GM12864 (cell line): ENCODE measurements at regions not wholly inside any gene's neighbourhood (a gene's known extent, or its start where the extent isn't known, plus 50 kb on each side); places are given as distances from the start of the nearest gene placed in this dataset.

ENCODE experiments used
- DNase-seq: peaks from one replicate; pipeline ENCODE4 v3.0.0-alpha.2; 2011; ENCODE audit warnings: low read depth
- H3K4me3 ChIP-seq: 2 replicates; pipeline ENCODE4 v1.5.1; 2011; ENCODE audit warnings: mild to moderate bottlenecking, low read depth, low read length, control low read depth
- TF ChIP-seq, protein P1 (sequence below): IDR thresholded peaks from 2 replicates; pipeline ENCODE4 v1.5.1; 2011; ENCODE audit warnings: low read depth, mild to moderate bottlenecking, moderate library complexity, low read length, control low read depth, inconsistent platforms; ENCODE audit errors: missing control alignments

DNA sequence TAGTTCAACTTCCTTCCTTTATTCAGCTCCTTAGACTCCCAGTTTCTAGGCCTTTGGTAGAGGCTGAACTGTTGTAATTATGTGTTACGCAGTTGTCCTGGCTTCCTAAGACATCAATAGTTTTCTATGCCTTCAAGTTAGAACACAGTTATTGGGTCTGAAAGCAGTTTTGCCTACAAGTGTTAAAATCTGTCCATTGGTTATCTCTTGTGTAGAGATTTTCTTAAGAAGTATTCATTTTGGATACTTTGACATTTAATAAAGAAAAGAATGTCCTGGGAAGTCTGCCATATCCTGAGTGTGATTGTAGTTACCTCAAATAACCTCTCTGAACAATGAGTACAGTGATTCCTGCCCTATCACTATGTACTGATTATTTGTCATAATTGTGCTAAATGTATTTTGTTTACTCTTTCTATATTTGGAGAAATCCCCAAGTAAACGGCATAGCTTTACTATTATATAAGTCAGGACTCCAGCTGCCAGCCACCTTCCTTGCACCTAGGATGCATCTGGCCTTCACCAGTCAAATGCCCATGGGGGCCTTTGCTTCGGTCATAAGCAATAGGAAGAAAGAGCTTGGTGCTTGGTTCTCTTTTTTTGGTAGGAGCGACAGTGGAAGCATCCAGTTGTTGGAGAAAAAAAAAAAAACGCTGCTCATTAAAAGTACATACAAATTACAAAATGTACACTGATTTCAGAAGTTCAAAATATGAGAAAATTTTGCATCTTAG, 449.5 kb upstream of the PKDCC start:
- DNase-seq: no peak
- no peak overlapping the region for H3K4me3 ChIP-seq
- TF ChIP-seq, protein P1, sequence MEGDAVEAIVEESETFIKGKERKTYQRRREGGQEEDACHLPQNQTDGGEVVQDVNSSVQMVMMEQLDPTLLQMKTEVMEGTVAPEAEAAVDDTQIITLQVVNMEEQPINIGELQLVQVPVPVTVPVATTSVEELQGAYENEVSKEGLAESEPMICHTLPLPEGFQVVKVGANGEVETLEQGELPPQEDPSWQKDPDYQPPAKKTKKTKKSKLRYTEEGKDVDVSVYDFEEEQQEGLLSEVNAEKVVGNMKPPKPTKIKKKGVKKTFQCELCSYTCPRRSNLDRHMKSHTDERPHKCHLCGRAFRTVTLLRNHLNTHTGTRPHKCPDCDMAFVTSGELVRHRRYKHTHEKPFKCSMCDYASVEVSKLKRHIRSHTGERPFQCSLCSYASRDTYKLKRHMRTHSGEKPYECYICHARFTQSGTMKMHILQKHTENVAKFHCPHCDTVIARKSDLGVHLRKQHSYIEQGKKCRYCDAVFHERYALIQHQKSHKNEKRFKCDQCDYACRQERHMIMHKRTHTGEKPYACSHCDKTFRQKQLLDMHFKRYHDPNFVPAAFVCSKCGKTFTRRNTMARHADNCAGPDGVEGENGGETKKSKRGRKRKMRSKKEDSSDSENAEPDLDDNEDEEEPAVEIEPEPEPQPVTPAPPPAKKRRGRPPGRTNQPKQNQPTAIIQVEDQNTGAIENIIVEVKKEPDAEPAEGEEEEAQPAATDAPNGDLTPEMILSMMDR: no peak

GRCh38 chr2:41600460-41600859, 447.4 kb upstream of the PKDCC start:
- TF ChIP-seq, protein P1: no peak
- H3K4me3 ChIP-seq: no peak overlapping the region
- DNase-seq: no peak

- TF ChIP-seq, protein P1: no peak
- H3K4me3 ChIP-seq: no peak overlapping the region
- no peak for DNase-seq
These were observed 445.5 kb upstream of the PKDCC start for GRCh38 chr2:41602341-41602740.

GRCh38 chr2:41605311-41605710, 442.5 kb upstream of the PKDCC start:
- no peak for DNase-seq
- no peak overlapping the region for H3K4me3 ChIP-seq
- TF ChIP-seq, protein P1: no peak

DNA sequence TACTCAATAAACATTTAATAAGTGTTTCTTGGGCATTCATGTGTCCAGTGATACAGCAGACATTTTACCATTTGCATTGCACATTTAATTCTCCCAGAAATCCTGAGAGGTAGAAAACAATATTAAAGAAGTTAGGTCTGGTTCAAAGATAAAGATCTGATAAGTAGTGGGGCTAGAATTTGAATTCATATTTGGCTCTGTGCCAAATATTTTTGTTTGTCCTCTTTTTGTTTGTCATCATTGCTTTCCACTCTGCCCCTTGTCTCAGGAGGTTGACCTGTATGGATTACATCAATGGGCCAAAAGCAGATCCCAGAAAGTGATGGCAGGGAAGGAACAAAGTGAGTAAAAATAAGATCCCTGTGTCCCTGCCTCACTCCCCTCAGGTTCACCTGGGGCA, 441.9 kb upstream of the PKDCC start:
- H3K4me3 ChIP-seq: no peak overlapping the region
- no peak for DNase-seq
- TF ChIP-seq, protein P1: no peak

DNA sequence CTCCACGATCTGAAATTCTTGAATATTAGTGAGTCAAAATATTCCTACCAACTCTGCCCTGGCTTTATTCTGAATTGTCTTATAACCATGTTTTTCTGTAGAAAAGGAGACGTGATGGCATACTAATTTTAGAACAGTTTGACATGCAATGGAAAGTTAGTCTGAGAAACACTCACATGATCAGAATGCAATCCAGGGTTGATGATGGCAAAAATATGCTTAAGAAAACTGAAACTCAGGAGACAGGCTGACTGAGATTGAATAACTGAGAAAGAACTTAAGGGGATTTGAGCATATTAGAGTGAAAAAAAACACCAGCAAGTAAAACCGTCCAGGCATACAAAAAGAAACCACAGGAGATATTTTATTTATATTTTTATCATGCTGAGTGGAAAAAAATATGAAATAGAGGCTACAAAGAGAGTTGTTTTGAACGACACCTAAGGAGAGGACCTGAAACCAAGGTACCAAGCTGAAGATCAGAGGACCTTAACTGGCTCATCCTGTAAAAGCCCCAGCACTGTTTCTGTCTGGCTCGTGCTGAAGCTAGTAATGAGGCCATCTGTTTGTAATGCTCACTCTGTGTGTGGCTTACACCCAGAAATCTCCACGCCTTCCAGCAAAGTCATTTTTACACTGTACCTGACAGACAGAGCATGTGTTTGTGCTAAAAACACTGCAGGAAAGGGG, 437.2 kb upstream of the PKDCC start:
- TF ChIP-seq, protein P1: no peak
- no peak for DNase-seq
- no peak overlapping the region for H3K4me3 ChIP-seq
